ENCODE measurements at regions not wholly inside any gene's neighbourhood (a gene's known extent, or its start where the extent isn't known, plus 50 kb on each side); places are given as distances from the start of the nearest gene placed in this dataset.

GRCh38 chr11:28517621-28518020 lies 409.4 kb downstream of the METTL15 start:
- no peaks in the 10 kb centered on the region for H3K36me3 ChIP-seq (replicated peaks in 1 of 2; ENCODE audit: control extremely low read depth in 1 of 2, control insufficient read depth in 1 of 2, extremely low read depth in 1 of 2, insufficient read depth in 2 of 2, low read length in 1 of 2)
- Mint-ChIP-seq H3K27ac (no peak overlapping the region), H3K27me3 (no peaks in the 10 kb centered on the region), H3K4me3 (no peak overlapping the region), H3K4me1 (no peaks in the 10 kb centered on the region), H3K9me3 (ENCODE audit: insufficient read depth) (peaks cover 2% of the 10 kb centered on the region)
- H3K9ac ChIP-seq (ENCODE audit: low read length), result no peak overlapping the region
- no peaks in the 10 kb centered on the region for H3K79me2 ChIP-seq (ENCODE audit: control insufficient read depth, insufficient read depth, low read length)
- H3K4me1 ChIP-seq (ENCODE audit: control insufficient read depth in 2 of 2, insufficient read depth in 2 of 2, low read length in 2 of 2), result no peaks in the 10 kb centered on the region
- H3K4me3 ChIP-seq (ENCODE audit: control extremely low read depth in 1 of 5, extremely low read depth in 1 of 5, insufficient read depth in 1 of 5, low read depth in 2 of 5, low read length in 4 of 5), result no peak overlapping the region
- no peak overlapping the region for H3K27ac ChIP-seq (ENCODE audit: low read length in 2 of 2)
- H2AFZ ChIP-seq (ENCODE audit: insufficient read depth, low read depth, low read length, poor library complexity, severe bottlenecking), result no peak overlapping the region
- no peaks in the 10 kb centered on the region for H3K27me3 ChIP-seq (replicated peaks in 1 of 4; ENCODE audit: control extremely low read depth in 1 of 4, control insufficient read depth in 3 of 4, insufficient read depth in 4 of 4, low read length in 3 of 4)
- TF ChIP-seq CTCF (IDR thresholded peaks at IDR 0.05), result no peak
- no peak for TF ChIP-seq EZH2 (IDR thresholded peaks at IDR 0.05; ENCODE audit: borderline replicate concordance, insufficient read depth, low read depth, low read length, poor library complexity, severe bottlenecking)
- DNase-seq, result no peak
- POLR2A ChIA-PET, result no interaction called here
- WGBS (ENCODE audit: insufficient coverage), result 57% methylated on average over 1 of the region's 5 CpGs
- H4K20me1 ChIP-seq (ENCODE audit: control insufficient read depth, insufficient read depth, low read length, poor library complexity, severe bottlenecking), result no peaks in the 10 kb centered on the region
- intact Hi-C loops (cut with micrococcal nuclease), result no loop called here
- no peak overlapping the region for H3K4me2 ChIP-seq (replicated peaks; ENCODE audit: low read depth, low read length, poor library complexity, severe bottlenecking)
- ATAC-seq (ENCODE audit: low read depth), result no peak
- H3K9me3 ChIP-seq (ENCODE audit: control extremely low read depth in 1 of 3, control insufficient read depth in 2 of 3, insufficient read depth in 1 of 3, low read length in 2 of 3), result peaks cover 0 to 2% (median 0%) of the 10 kb centered on the region in 3 donors
- CTCF ChIA-PET, result interaction anchor here (2.2 kb wide), 1 partner anchor 11 kb away, joined by 6 read pairs; no protein-coding TSS in a partner anchor

GRCh38 chr11:28514391-28514790 lies 406.2 kb downstream of the METTL15 start:
- ChIA-PET CTCF (no interaction called here), POLR2A (no interaction called here)
- Mint-ChIP-seq H3K4me3 (no peak overlapping the region), H3K27ac (no peak overlapping the region), H3K27me3 (no peaks in the 10 kb centered on the region), H3K9me3 (ENCODE audit: insufficient read depth) (peaks cover 2% of the 10 kb centered on the region), H3K4me1 (no peaks in the 10 kb centered on the region)
- Histone ChIP-seq H3K4me1 (ENCODE audit: control insufficient read depth in 2 of 2, insufficient read depth in 2 of 2, low read length in 2 of 2) (no peaks in the 10 kb centered on the region), H3K27ac (ENCODE audit: low read length in 2 of 2) (no peak overlapping the region), H4K20me1 (ENCODE audit: control insufficient read depth, insufficient read depth, low read length, poor library complexity, severe bottlenecking) (no peaks in the 10 kb centered on the region), H3K9ac (ENCODE audit: low read length) (no peak overlapping the region), H3K27me3 (replicated peaks in 1 of 4; ENCODE audit: control extremely low read depth in 1 of 4, control insufficient read depth in 3 of 4, insufficient read depth in 4 of 4, low read length in 3 of 4) (no peaks in the 10 kb centered on the region), H3K36me3 (replicated peaks in 1 of 2; ENCODE audit: control extremely low read depth in 1 of 2, control insufficient read depth in 1 of 2, extremely low read depth in 1 of 2, insufficient read depth in 2 of 2, low read length in 1 of 2) (no peaks in the 10 kb centered on the region), H3K79me2 (ENCODE audit: control insufficient read depth, insufficient read depth, low read length) (no peaks in the 10 kb centered on the region), H3K4me2 (replicated peaks; ENCODE audit: low read depth, low read length, poor library complexity, severe bottlenecking) (no peak overlapping the region), H3K4me3 (ENCODE audit: control extremely low read depth in 1 of 5, extremely low read depth in 1 of 5, insufficient read depth in 1 of 5, low read depth in 2 of 5, low read length in 4 of 5) (no peak overlapping the region), H3K9me3 (ENCODE audit: control extremely low read depth in 1 of 3, control insufficient read depth in 2 of 3, insufficient read depth in 1 of 3, low read length in 2 of 3) (peaks cover 0 to 8% (median 0%) of the 10 kb centered on the region in 3 donors), H2AFZ (ENCODE audit: insufficient read depth, low read depth, low read length, poor library complexity, severe bottlenecking) (no peak overlapping the region)
- no peak for TF ChIP-seq EZH2 (IDR thresholded peaks at IDR 0.05; ENCODE audit: borderline replicate concordance, insufficient read depth, low read depth, low read length, poor library complexity, severe bottlenecking)
- no peak for TF ChIP-seq CTCF (IDR thresholded peaks at IDR 0.05)
- no CpG with 5 or more reads among the region's 2 CpGs for WGBS (ENCODE audit: insufficient coverage)
- intact Hi-C loops (cut with micrococcal nuclease), result no loop called here
- DNase-seq, result no peak
- ATAC-seq (ENCODE audit: low read depth), result no peak

All from B cell (primary cell).